ENCODE measurements at regions not wholly inside any gene's neighbourhood (a gene's known extent, or its start where the extent isn't known, plus 50 kb on each side); places are given as distances from the start of the nearest gene placed in this dataset.

- TF ChIP-seq ZNF512 (CRISPR knock-in tag; IDR thresholded peaks at IDR 0.05): no peak
These were observed 878.6 kb upstream of the ADGRL4 start (continued) for GRCh38 chr1:79885101-79885500.

- Histone ChIP-seq H3K4me3 (replicated peaks in 1 of 3; ENCODE audit: insufficient read depth in 1 of 3, low read depth in 2 of 3, low read length in 3 of 3) (no peak overlapping the region), H3K79me2 (ENCODE audit: insufficient read depth, low read length) (no peaks in the 10 kb centered on the region), H2AFZ (ENCODE audit: low read length) (no peak overlapping the region), H3K9ac (ENCODE audit: insufficient read depth, low read depth, low read length) (no peak overlapping the region), H4K20me1 (ENCODE audit: insufficient read depth, low read length) (no peaks in the 10 kb centered on the region), H3K9me3 (ENCODE audit: low read length) (peaks cover 96% of the 10 kb centered on the region), H3K4me2 (ENCODE audit: low read depth, low read length) (no peak overlapping the region), H3K27me3 (ENCODE audit: control insufficient read depth in 1 of 2, insufficient read depth in 2 of 2, low read length in 2 of 2) (no peaks in the 10 kb centered on the region), H3K27ac (ENCODE audit: extremely low read length, insufficient read depth, low read length) (no peak overlapping the region), H3K36me3 (replicated peaks in 1 of 2; ENCODE audit: control insufficient read depth in 1 of 2, insufficient read depth in 2 of 2, low read length in 2 of 2) (no peaks in the 10 kb centered on the region), H3K4me1 (ENCODE audit: insufficient read depth, low read length) (no peaks in the 10 kb centered on the region)
- BruUV-seq (replicated peaks): no TSS peak
- ATAC-seq (no peak), DNase-seq (ENCODE audit: low spot score) (no peak), FAIRE-seq (no peak)
- TF ChIP-seq ZNF333 (CRISPR knock-in tag; IDR thresholded peaks at IDR 0.05; ENCODE audit: borderline replicate concordance) (no peak), KAT2B (IDR thresholded peaks at IDR 0.05; ENCODE audit: borderline replicate concordance, low read depth, low read length) (no peak), PCBP1 (IDR thresholded peaks at IDR 0.05; ENCODE audit: borderline replicate concordance, low read depth, low read length) (no peak), MEF2D (CRISPR knock-in tag; IDR thresholded peaks at IDR 0.05) (no peak), CREB1 (IDR thresholded peaks at IDR 0.05) (no peak), CREB1 (CRISPR knock-in tag; IDR thresholded peaks at IDR 0.05) (no peak), RFXANK (CRISPR knock-in tag; IDR thresholded peaks at IDR 0.05) (no peak)
- POLR2A ChIA-PET: no interaction called here
- 4% methylated on average over 2 of the region's 2 CpGs for WGBS (ENCODE audit: low lambda C conversion rate)
- CTCF ChIA-PET (ENCODE audit: low intra/inter-chr PET ratio, low total read pairs): no interaction called here
- in situ Hi-C loops (cut with HindIII; ENCODE audit: extremely low pct_ligation_motif_present, low pct_unique_long_range_greater_than_20kb): no loop called here
- intact Hi-C loops (cut with micrococcal nuclease; ENCODE audit: unreplicated experiment): no loop called here
These were observed 870.6 kb upstream of the ADGRL4 start for GRCh38 chr1:79877086-79877485.

Data from HepG2 (cell line).